GM12865 (cell line): ENCODE measurements at regions not wholly inside any gene's neighbourhood (a gene's known extent, or its start where the extent isn't known, plus 50 kb on each side); places are given as distances from the start of the nearest gene placed in this dataset.
"Not testable (repeated sequence)": the region's sequence is repeated elsewhere in the genome, so short reads cannot be mapped to it uniquely, and the experiment has no call there.

Experiments
- DNase-seq: peaks from one replicate; pipeline ENCODE4 v3.0.0; 2010; ENCODE audit warnings: low read depth
- H3K4me3 ChIP-seq: 2 replicates; pipeline ENCODE4 v1.5.1; 2011; ENCODE audit warnings: mild to moderate bottlenecking, low read depth, low read length, control low read depth
- TF ChIP-seq, protein P1 (sequence below): IDR thresholded peaks from 2 replicates; pipeline ENCODE4 v1.5.1; 2011; ENCODE audit warnings: low read length, control low read depth, low read depth, inconsistent platforms; ENCODE audit not compliant: insufficient read depth; ENCODE audit errors: missing control alignments

DNA sequence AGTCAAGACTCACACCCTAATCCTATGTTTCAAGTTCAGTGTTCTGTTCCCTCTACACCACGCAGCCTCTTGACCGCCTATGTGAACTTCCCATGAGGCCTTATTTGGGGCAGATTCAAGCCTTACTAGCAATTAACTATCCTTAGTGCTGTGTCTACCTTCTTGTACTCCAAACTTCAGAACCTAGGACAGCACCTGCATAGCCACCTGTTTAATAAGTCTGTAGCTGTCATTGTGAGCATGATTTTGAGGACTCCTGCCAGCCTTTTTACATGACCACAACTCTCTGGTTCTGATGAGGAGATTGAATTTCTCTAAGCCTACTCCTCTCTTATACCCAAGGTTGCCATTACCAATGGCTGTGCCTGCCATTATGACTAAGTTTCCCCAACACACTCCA lies 50.8 kb upstream of the PCSK1 start:
- DNase-seq = peak; percentile 53
- H3K4me3 ChIP-seq = no peak overlapping the region
- TF ChIP-seq, protein P1, sequence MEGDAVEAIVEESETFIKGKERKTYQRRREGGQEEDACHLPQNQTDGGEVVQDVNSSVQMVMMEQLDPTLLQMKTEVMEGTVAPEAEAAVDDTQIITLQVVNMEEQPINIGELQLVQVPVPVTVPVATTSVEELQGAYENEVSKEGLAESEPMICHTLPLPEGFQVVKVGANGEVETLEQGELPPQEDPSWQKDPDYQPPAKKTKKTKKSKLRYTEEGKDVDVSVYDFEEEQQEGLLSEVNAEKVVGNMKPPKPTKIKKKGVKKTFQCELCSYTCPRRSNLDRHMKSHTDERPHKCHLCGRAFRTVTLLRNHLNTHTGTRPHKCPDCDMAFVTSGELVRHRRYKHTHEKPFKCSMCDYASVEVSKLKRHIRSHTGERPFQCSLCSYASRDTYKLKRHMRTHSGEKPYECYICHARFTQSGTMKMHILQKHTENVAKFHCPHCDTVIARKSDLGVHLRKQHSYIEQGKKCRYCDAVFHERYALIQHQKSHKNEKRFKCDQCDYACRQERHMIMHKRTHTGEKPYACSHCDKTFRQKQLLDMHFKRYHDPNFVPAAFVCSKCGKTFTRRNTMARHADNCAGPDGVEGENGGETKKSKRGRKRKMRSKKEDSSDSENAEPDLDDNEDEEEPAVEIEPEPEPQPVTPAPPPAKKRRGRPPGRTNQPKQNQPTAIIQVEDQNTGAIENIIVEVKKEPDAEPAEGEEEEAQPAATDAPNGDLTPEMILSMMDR = no peak

DNA sequence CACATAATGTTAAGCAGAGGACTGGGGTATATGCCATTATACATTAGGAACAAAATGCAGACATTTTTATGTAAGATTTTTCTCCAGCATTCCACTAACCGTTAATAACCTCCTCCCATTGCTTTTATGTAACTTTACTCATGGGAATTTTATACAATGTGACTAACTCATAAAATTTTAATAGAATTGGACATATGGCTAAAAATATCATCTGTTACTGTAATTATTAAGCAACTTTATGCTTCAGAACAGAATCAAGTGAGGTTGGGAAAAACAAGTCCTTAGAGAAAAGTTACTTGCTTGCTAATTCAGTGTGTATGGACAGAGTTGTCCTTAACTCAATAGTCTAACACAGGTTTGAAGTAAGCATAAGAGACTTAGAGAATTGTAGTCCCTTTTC lies 54.8 kb upstream of the PCSK1 start:
- no peak for DNase-seq
- TF ChIP-seq, protein P1 = no peak
- H3K4me3 ChIP-seq = no peak overlapping the region

DNA sequence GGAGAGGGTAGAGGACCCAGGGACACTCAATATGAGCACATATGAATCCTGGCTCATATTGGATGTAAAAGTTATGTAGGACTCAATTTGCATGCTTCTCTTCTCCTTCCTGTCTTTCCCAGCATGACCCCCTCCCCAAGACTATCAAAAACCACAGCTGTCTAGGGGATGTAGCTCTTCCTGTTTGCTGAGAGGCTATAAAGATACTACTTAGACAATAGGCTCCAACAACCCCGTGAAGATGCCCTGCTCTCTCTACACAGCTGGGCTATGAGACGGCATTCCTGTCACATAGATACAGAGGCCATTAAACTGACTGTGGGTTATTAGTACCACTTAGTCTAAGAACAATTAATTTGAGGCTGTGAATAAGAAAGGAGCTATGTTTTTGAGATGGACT lies 56.5 kb upstream of the PCSK1 start:
- H3K4me3 ChIP-seq = no peak overlapping the region
- no peak for DNase-seq
- TF ChIP-seq, protein P1 = no peak

- TF ChIP-seq, protein P1 = no peak
- H3K4me3 ChIP-seq = no peak overlapping the region
- DNase-seq = no peak
Measured at GRCh38 chr5:96492459-96493047, 59.5 kb upstream of the PCSK1 start.

DNA sequence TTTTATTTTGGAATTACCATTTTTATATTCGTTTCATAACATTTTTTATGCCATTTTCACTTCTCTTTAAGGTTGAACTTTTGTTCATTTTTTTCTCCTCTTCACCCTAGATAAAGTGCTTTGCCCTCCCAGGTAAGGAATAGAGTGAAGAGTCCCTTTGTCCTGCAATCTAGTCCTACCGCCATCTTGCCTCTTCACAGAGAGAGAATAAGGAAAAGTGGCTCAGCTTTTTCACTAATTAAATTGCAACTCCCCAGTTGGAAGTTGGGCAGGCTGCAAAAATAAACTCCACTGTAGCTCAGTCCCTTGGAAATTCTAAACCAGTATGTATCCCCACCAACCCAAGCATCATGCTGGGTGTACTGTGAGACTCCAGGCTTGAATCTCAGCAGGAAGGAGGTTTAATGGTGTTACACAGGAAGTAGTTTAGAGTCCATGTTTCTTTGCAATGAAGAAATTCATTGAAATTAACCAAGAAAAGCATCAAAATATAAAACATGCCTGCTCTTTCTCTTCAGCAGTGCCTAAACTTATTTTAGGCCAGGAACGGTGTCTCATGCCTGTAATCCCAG lies 60.3 kb upstream of the PCSK1 start:
- DNase-seq = no peak
- TF ChIP-seq, protein P1 = no peak
- H3K4me3 ChIP-seq = no peak overlapping the region

DNA sequence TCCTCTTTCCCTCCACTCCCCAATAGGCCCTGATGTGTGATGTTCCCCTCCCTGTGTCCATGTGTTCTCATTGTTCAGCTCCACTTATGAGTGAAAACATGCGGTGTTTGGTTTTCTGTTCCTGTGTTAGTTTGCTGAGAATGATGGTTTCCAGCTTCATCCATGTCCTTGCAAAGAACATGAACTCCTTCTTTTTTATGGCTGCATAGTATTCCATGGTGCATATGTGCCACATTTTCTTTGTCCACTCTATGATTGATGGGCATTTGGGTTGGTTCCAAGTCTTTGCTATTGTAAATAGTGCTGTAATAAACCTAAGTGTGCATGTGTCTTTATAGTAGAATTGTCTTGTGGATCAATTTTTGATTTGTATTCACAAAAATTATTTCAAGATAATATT lies 62.4 kb upstream of the PCSK1 start:
- H3K4me3 ChIP-seq, DNase-seq: not testable (repeated sequence)

DNA sequence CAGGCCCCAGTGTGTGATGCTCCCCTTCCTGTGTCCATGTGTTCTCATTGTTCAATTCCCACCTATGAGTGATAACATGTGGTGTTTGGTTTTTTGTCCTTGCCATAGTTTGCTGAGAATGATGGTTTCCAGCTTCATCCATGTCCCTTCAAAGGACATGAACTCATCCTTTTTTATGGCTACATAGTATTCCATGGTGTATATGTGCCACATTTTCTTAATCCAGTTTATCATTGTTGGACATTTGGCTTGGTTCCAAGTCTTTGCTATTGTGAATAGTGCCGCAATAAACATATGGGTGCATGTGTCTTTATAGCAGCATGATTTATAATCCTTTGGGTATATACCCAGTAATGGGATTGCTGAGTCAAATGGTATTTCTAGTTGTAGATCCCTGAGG lies 64.0 kb upstream of the PCSK1 start:
- not testable (repeated sequence) for H3K4me3 ChIP-seq, DNase-seq

GRCh38 chr5:96499753-96500345 lies 66.8 kb upstream of the PCSK1 start:
- DNase-seq = no peak
- TF ChIP-seq, protein P1 = no peak

More at GRCh38 chr5:96499753-96500345, 66.8 kb upstream of the PCSK1 start:
- no peak overlapping the region for H3K4me3 ChIP-seq
